ENCODE measurements at regions not wholly inside any gene's neighbourhood (a gene's known extent, or its start where the extent isn't known, plus 50 kb on each side); places are given as distances from the start of the nearest gene placed in this dataset.

DNA sequence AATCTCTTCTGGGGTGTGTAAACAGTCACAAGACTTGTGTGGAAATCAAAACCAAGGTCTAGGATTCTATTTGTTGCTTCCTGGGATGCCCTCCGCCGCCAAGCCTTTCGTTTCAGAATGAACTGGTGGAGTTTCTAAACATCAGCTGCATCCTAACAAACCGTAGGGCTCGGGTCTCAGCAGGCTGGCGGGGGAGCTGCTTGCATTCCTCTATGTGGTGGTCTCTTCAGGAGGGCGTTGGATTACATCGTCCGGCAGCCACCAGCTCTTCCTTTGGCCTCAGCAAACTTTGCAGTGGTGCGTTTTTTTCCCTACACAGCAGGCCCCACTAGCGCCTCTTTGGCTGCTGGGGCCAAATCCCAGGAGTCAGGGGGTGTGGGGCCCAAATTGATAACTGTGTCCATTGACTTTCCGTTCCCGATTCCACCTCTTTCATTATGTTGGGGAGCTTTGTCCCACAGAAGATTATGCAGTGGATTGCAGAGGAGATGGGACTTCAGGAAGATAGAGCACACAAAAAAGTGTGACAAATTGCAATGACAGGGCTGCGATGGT, 390.0 kb upstream of the NR2F2 start:
- Histone ChIP-seq H3F3A (ENCODE audit: insufficient read depth, low read length) (no peaks in the 10 kb centered on the region), H3K79me2 (ENCODE audit: low read length) (no peaks in the 10 kb centered on the region), H2AFZ (ENCODE audit: low read length) (no peak overlapping the region), H3K27me3 (replicated peaks; ENCODE audit: insufficient read depth, low read length) (no peaks in the 10 kb centered on the region), H3K9ac (ENCODE audit: low read length) (no peak overlapping the region), H3K9me2 (replicated peaks; ENCODE audit: insufficient read depth, low read length) (no peaks in the 10 kb centered on the region), H4K20me1 (ENCODE audit: insufficient read depth, low read length) (no peaks in the 10 kb centered on the region), H3K4me1 (ENCODE audit: low read length) (no peaks in the 10 kb centered on the region), H3K36me3 (replicated peaks; ENCODE audit: insufficient read depth, low read length) (no peaks in the 10 kb centered on the region), H3K4me2 (ENCODE audit: low read depth, low read length) (no peak overlapping the region), H3K4me3 (ENCODE audit: low read length) (no peak overlapping the region), H3K9me3 (replicated peaks; ENCODE audit: insufficient read depth, low read length) (no peaks in the 10 kb centered on the region), H3K27ac (ENCODE audit: low read length) (no peak overlapping the region)
- TF ChIP-seq EZH2 (optimal IDR thresholded peaks at IDR 0.05; ENCODE audit: low read depth, low read length): no peak
- TF ChIP-seq, protein P1, sequence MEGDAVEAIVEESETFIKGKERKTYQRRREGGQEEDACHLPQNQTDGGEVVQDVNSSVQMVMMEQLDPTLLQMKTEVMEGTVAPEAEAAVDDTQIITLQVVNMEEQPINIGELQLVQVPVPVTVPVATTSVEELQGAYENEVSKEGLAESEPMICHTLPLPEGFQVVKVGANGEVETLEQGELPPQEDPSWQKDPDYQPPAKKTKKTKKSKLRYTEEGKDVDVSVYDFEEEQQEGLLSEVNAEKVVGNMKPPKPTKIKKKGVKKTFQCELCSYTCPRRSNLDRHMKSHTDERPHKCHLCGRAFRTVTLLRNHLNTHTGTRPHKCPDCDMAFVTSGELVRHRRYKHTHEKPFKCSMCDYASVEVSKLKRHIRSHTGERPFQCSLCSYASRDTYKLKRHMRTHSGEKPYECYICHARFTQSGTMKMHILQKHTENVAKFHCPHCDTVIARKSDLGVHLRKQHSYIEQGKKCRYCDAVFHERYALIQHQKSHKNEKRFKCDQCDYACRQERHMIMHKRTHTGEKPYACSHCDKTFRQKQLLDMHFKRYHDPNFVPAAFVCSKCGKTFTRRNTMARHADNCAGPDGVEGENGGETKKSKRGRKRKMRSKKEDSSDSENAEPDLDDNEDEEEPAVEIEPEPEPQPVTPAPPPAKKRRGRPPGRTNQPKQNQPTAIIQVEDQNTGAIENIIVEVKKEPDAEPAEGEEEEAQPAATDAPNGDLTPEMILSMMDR (IDR thresholded peaks at IDR 0.05; ENCODE audit: low read length): no peak
- TF ChIP-seq EZH2phosphoT487 (IDR thresholded peaks at IDR 0.05; ENCODE audit: low read length): no peak
- no peak for DNase-seq

DNA sequence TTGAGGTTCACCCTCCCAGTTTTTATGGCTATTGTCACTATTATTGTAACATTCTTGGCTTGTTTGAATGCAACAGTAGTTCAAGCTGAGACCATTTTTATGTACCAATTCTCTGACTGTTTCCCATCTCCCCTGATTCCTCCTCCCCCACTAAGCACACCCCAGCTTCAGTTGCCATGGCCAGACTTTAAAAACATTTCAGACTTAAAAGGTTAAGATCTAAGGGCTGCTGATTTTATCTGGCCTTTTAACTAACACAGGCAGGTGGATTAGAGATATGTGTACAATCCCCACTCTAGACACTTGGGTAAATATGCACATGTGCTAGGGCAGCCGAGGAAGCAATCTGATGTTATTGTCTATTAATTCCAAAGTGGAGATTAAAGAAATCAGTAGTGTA, 386.3 kb upstream of the NR2F2 start:
- H2AFZ ChIP-seq (ENCODE audit: low read length): no peak overlapping the region
- H3K9ac ChIP-seq (ENCODE audit: low read length): no peak overlapping the region
- H3F3A ChIP-seq (ENCODE audit: insufficient read depth, low read length): no peaks in the 10 kb centered on the region
- no peaks in the 10 kb centered on the region for H3K36me3 ChIP-seq (replicated peaks; ENCODE audit: insufficient read depth, low read length)
- no peak overlapping the region for H3K4me2 ChIP-seq (ENCODE audit: low read depth, low read length)
- H3K79me2 ChIP-seq (ENCODE audit: low read length): no peaks in the 10 kb centered on the region
- TF ChIP-seq EZH2phosphoT487 (IDR thresholded peaks at IDR 0.05; ENCODE audit: low read length) (no peak), EZH2 (optimal IDR thresholded peaks at IDR 0.05; ENCODE audit: low read depth, low read length) (no peak)
- TF ChIP-seq, protein P1 (IDR thresholded peaks at IDR 0.05; ENCODE audit: low read length): no peak
- no peak overlapping the region for H3K4me3 ChIP-seq (ENCODE audit: low read length)
- no peaks in the 10 kb centered on the region for H3K4me1 ChIP-seq (ENCODE audit: low read length)
- no peak for DNase-seq
- H4K20me1 ChIP-seq (ENCODE audit: insufficient read depth, low read length): no peaks in the 10 kb centered on the region
- no peak overlapping the region for H3K27ac ChIP-seq (ENCODE audit: low read length)
- H3K27me3 ChIP-seq (replicated peaks; ENCODE audit: insufficient read depth, low read length): no peaks in the 10 kb centered on the region
- no peaks in the 10 kb centered on the region for H3K9me3 ChIP-seq (replicated peaks; ENCODE audit: insufficient read depth, low read length)
- H3K9me2 ChIP-seq (replicated peaks; ENCODE audit: insufficient read depth, low read length): no peaks in the 10 kb centered on the region

DNA sequence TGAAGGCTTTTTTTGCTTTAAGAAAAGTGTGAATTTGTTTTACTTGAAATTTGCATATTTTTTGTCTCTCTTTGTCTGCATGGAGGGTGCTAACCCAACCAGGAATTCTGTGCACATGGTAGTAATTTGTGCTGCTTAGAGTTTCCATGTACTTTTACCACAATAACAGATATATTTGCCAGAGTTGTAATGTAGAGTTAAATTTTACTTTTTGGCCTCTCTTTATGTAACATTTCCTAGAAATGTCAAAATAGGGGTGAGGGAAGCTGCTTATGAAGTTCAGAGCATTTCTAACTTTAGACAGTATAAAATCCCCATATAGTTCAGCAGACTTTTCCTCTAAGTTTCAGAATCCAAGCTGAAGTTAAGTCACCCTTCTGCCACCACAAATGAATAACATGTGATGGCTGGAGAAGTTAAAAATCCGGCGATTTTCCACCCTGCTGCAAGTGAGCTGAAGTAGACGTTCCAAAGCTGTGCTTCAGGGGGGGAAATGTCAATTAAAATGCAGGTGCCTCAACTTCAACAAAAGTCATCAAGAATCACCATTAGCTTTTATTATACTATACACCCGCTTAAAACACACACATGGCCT, 385.7 kb upstream of the NR2F2 start:
- no peaks in the 10 kb centered on the region for H3K27me3 ChIP-seq (replicated peaks; ENCODE audit: insufficient read depth, low read length)
- no peak overlapping the region for H2AFZ ChIP-seq (ENCODE audit: low read length)
- H3K79me2 ChIP-seq (ENCODE audit: low read length): no peaks in the 10 kb centered on the region
- H3K9ac ChIP-seq (ENCODE audit: low read length): no peak overlapping the region
- no peaks in the 10 kb centered on the region for H3K4me1 ChIP-seq (ENCODE audit: low read length)
- H4K20me1 ChIP-seq (ENCODE audit: insufficient read depth, low read length): no peaks in the 10 kb centered on the region
- no peak overlapping the region for H3K4me3 ChIP-seq (ENCODE audit: low read length)
- H3K36me3 ChIP-seq (replicated peaks; ENCODE audit: insufficient read depth, low read length): no peaks in the 10 kb centered on the region
- no peak overlapping the region for H3K4me2 ChIP-seq (ENCODE audit: low read depth, low read length)
- no peaks in the 10 kb centered on the region for H3K9me3 ChIP-seq (replicated peaks; ENCODE audit: insufficient read depth, low read length)
- no peak for DNase-seq
- no peaks in the 10 kb centered on the region for H3F3A ChIP-seq (ENCODE audit: insufficient read depth, low read length)
- no peaks in the 10 kb centered on the region for H3K9me2 ChIP-seq (replicated peaks; ENCODE audit: insufficient read depth, low read length)
- TF ChIP-seq EZH2phosphoT487 (IDR thresholded peaks at IDR 0.05; ENCODE audit: low read length): no peak
- TF ChIP-seq EZH2 (optimal IDR thresholded peaks at IDR 0.05; ENCODE audit: low read depth, low read length): no peak
- TF ChIP-seq, protein P1 (IDR thresholded peaks at IDR 0.05; ENCODE audit: low read length): no peak
- H3K27ac ChIP-seq (ENCODE audit: low read length): no peak overlapping the region

All from MM.1S (cell line).